Ectodermal cell (in vitro differentiated cells): ENCODE measurements at regions not wholly inside any gene's neighbourhood (a gene's known extent, or its start where the extent isn't known, plus 50 kb on each side); places are given as distances from the start of the nearest gene placed in this dataset.

Experiments used
- H3K27ac ChIP-seq: 2 replicates; pipeline ENCODE4 v1.7.0; 2013; ENCODE audit warnings: mild to moderate bottlenecking, low read depth, low read length; ENCODE audit not compliant: insufficient read depth, poor library complexity, severe bottlenecking
- H3K27me3 ChIP-seq: 2 replicates; pipeline ENCODE4 v1.7.0; 2013; ENCODE audit warnings: mild to moderate bottlenecking, low read length; ENCODE audit not compliant: insufficient read depth, control insufficient read depth, poor library complexity, severe bottlenecking
- H3K36me3 ChIP-seq: one replicate; pipeline ENCODE4 v1.7.0; 2013; ENCODE audit warnings: low read length; ENCODE audit not compliant: control insufficient read depth, insufficient read depth
- H3K4me1 ChIP-seq: one replicate; pipeline ENCODE4 v1.7.0; 2013; ENCODE audit warnings: low read length; ENCODE audit not compliant: control insufficient read depth, insufficient read depth
- H3K4me3 ChIP-seq: 2 replicates; pipeline ENCODE4 v1.7.0; 2013; ENCODE audit warnings: low read depth, low read length, control low read depth; ENCODE audit not compliant: insufficient read depth
- H3K9me3 ChIP-seq: 2 replicates; pipeline ENCODE4 v1.7.0; 2013; ENCODE audit warnings: mild to moderate bottlenecking, low read length, moderate library complexity; ENCODE audit not compliant: control insufficient read depth
- WGBS, 2 experiments: methylation state at CpG; one replicate each; pipeline ENCODE4 v1.1.7; 2013; ENCODE audit warnings: missing lambda C conversion rate in 2 of 2; 5-methylcytosine and 5-hydroxymethylcytosine counted together

GRCh38 chr7:142620402-142620801, 128.9 kb upstream of the PRSS1 start:
- Histone ChIP-seq H3K9me3 (no peaks in the 10 kb centered on the region), H3K36me3 (no peaks in the 10 kb centered on the region), H3K4me3 (no peak overlapping the region), H3K27me3 (no peaks in the 10 kb centered on the region), H3K27ac (no peak overlapping the region), H3K4me1 (no peaks in the 10 kb centered on the region)
- 94 to 96% methylated on average over 6 of the region's 6 CpGs for WGBS, 2 experiments

GRCh38 chr7:142618655-142619351, 130.5 kb upstream of the PRSS1 start:
- Histone ChIP-seq H3K9me3 (no peaks in the 10 kb centered on the region), H3K4me3 (no peak overlapping the region), H3K27me3 (no peaks in the 10 kb centered on the region), H3K27ac (no peak overlapping the region), H3K36me3 (no peaks in the 10 kb centered on the region), H3K4me1 (no peaks in the 10 kb centered on the region)
- 93 to 95% methylated on average over 9 of the region's 9 CpGs for WGBS, 2 experiments

GRCh38 chr7:142616842-142617241, 132.4 kb upstream of the PRSS1 start:
- 89 to 100% methylated on average over 2 of the region's 2 CpGs for WGBS, 2 experiments
- Histone ChIP-seq H3K27me3 (no peaks in the 10 kb centered on the region), H3K4me3 (no peak overlapping the region), H3K27ac (no peak overlapping the region), H3K4me1 (no peaks in the 10 kb centered on the region), H3K9me3 (no peaks in the 10 kb centered on the region), H3K36me3 (no peaks in the 10 kb centered on the region)

- no peaks in the 10 kb centered on the region for H3K27me3 ChIP-seq
- WGBS, 2 experiments: 94 to 96% methylated on average over 11 of the region's 11 CpGs
- no peak overlapping the region for H3K27ac ChIP-seq
These were observed 133.1 kb upstream of the PRSS1 start for GRCh38 chr7:142616121-142616643.

GRCh38 chr7:142615508-142615907, 133.8 kb upstream of the PRSS1 start:
- Histone ChIP-seq H3K9me3 (no peaks in the 10 kb centered on the region), H3K36me3 (no peaks in the 10 kb centered on the region)

More at GRCh38 chr7:142616121-142616643, 133.1 kb upstream of the PRSS1 start:
- no peaks in the 10 kb centered on the region for H3K4me1 ChIP-seq
- H3K4me3 ChIP-seq: no peak overlapping the region
- no peaks in the 10 kb centered on the region for H3K9me3 ChIP-seq
- no peaks in the 10 kb centered on the region for H3K36me3 ChIP-seq

GRCh38 chr7:142614116-142614515, 135.2 kb upstream of the PRSS1 start:
- Histone ChIP-seq H3K27ac (no peak overlapping the region), H3K36me3 (no peaks in the 10 kb centered on the region), H3K4me3 (no peak overlapping the region), H3K27me3 (no peaks in the 10 kb centered on the region), H3K9me3 (no peaks in the 10 kb centered on the region), H3K4me1 (no peaks in the 10 kb centered on the region)
- WGBS, 2 experiments: 92 to 98% methylated on average over 2 of the region's 2 CpGs

More at GRCh38 chr7:142615508-142615907, 133.8 kb upstream of the PRSS1 start:
- Histone ChIP-seq H3K4me3 (no peak overlapping the region), H3K27ac (no peak overlapping the region), H3K4me1 (no peaks in the 10 kb centered on the region), H3K27me3 (no peaks in the 10 kb centered on the region)
- WGBS, 2 experiments: 90 to 94% methylated on average over 4 of the region's 5 CpGs

- WGBS, 2 experiments: 100% methylated on average over 1 of the region's 1 CpG; no CpG with 5 or more reads in 1 of the 2 experiments
- Histone ChIP-seq H3K36me3 (no peaks in the 10 kb centered on the region), H3K27ac (no peak overlapping the region), H3K9me3 (no peaks in the 10 kb centered on the region), H3K4me3 (no peak overlapping the region), H3K4me1 (no peaks in the 10 kb centered on the region), H3K27me3 (no peaks in the 10 kb centered on the region)
These were observed 136.9 kb upstream of the PRSS1 start for GRCh38 chr7:142612237-142612881.

GRCh38 chr7:142611566-142612236, 137.6 kb upstream of the PRSS1 start:
- Histone ChIP-seq H3K9me3 (no peaks in the 10 kb centered on the region), H3K27me3 (no peaks in the 10 kb centered on the region), H3K27ac (no peak overlapping the region), H3K36me3 (no peaks in the 10 kb centered on the region), H3K4me1 (no peaks in the 10 kb centered on the region), H3K4me3 (no peak overlapping the region)
- 92 to 97% methylated on average over 6 to 7 of the region's 8 CpGs for WGBS, 2 experiments

- no peaks in the 10 kb centered on the region for H3K4me1 ChIP-seq
- H3K9me3 ChIP-seq: no peaks in the 10 kb centered on the region
- no peaks in the 10 kb centered on the region for H3K27me3 ChIP-seq
- H3K4me3 ChIP-seq: no peak overlapping the region
- H3K36me3 ChIP-seq: no peaks in the 10 kb centered on the region
- 100% methylated on average over 1 of the region's 1 CpG; no CpG with 5 or more reads in 1 of the 2 experiments for WGBS, 2 experiments
- H3K27ac ChIP-seq: no peak overlapping the region
These were observed 140.4 kb upstream of the PRSS1 start for GRCh38 chr7:142608630-142609428.
